ENCODE measurements at regions not wholly inside any gene's neighbourhood (a gene's known extent, or its start where the extent isn't known, plus 50 kb on each side); places are given as distances from the start of the nearest gene placed in this dataset.

DNA sequence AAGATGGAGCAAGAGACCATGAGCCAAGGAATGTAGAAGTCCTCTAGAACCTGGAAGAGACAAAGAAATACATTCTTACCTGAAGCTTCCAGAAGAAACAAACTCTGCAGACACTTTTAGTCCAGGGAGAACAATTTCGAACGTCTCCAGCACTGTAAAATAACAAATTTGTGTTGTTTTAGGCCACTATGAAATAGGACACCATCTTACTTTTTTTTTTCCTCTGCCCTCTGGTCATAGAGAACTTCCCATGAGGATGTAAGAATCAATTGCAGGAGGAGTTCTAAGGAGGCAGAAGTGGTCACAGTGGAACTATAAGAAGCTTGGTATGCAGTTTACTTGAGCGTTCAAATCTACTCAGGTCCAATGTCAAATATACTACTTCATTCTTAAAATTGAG lies 1295.9 kb downstream of the ZPLD1 start:
- DNase-seq (ENCODE audit: low read depth in 1 of 2, low spot score in 1 of 2) = no peak

DNA sequence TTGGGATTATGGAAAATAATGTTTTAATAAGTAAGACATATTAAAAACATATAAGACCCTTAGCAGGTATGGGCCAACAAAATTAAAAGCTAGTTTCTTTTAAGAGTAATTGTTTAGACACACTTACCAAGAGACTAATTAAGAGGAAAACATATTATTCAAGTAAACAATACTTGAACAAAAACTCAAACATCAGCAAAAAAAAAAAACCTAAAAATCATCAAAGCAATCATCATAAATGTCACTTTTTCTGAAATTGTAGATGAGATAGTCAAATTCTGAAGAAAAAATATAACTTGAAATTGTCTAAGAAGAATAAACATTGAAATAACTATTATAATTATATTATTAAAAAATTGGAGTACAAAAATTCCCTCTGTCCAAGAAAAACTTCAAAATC lies 1318.2 kb downstream of the ZPLD1 start:
- DNase-seq (ENCODE audit: low read depth in 1 of 2, low spot score in 1 of 2) = no peak

DNA sequence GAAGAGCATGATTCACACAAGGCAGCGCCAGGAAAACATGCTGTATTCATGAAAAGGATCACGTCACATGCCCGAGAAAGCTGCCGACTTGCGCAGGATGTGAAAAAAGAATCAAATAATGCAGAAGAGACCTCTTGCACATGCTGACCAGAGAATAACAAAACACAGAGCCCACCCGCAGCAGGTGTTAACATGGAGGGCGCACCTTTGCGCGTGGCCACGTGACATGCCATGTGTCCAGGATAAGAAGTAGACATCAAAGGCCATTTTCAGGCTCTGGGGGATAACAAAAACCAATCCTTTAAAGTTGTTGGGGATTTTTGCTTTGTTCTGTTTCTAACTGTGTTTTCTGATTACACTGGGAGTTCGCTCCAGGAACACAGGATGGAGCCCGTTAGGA lies 1332.8 kb downstream of the ZPLD1 start:
- no peak for DNase-seq (ENCODE audit: low read depth in 1 of 2, low spot score in 1 of 2)

DNA sequence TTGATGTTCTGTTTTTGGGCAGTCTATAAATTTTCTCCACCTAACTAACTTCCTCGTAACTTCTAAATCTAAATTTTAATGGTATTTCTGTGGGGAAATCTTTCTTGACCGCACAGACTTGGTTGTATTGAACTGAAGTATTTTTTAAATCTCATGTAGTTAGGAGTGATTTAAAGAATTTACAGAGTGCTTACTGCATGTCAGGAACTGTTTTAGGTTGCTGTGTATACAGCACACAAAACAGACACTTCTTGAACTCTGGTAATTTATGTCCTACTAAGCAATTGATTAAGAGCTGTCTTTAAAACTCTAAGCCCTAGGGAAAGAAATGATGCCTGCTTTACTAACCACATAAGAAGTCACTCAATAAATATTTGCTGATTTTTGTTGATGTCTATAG lies 1350.2 kb downstream of the ZPLD1 start:
- no peak for DNase-seq (ENCODE audit: low read depth in 1 of 2, low spot score in 1 of 2)

DNA sequence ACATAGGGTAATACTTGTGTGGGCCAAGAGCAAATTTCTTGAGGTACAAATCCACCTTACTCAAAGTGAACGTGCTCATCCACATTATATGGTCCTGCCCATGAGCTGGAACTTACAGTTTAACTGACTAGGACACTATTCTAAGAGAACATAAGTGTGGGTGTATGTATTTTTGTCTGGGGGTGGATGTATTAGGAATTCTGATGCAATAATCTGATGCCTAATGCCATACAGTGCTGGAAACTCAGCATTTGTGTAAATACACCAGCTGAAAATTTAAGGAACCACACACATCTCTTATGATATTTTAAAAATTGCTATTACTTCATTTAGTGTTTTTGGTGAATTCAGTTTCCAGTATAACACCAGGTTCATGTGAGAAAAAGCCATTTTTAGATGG lies 1350.7 kb downstream of the ZPLD1 start:
- DNase-seq (ENCODE audit: low read depth in 1 of 2, low spot score in 1 of 2) = no peak

DNA sequence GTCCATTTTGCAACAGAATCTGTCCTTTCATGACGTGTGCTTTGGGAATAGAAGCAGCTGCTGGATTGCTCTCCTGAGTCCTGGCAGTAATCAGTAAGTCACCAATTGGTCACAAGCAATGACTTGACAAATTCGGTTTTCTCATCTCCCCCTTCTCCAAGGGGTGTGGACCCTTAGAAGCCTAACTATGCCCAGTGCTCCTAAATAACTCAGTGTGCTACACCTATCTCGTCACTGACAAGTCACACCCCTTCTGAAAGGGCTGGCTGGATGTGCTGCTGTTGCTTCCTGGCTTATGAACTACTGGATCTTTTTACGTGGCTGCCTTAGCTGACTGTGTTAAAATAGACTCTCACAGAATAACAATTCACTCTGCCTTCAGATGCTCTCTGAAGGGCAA lies 1351.5 kb downstream of the ZPLD1 start:
- no peak for DNase-seq (ENCODE audit: low read depth in 1 of 2, low spot score in 1 of 2)

DNA sequence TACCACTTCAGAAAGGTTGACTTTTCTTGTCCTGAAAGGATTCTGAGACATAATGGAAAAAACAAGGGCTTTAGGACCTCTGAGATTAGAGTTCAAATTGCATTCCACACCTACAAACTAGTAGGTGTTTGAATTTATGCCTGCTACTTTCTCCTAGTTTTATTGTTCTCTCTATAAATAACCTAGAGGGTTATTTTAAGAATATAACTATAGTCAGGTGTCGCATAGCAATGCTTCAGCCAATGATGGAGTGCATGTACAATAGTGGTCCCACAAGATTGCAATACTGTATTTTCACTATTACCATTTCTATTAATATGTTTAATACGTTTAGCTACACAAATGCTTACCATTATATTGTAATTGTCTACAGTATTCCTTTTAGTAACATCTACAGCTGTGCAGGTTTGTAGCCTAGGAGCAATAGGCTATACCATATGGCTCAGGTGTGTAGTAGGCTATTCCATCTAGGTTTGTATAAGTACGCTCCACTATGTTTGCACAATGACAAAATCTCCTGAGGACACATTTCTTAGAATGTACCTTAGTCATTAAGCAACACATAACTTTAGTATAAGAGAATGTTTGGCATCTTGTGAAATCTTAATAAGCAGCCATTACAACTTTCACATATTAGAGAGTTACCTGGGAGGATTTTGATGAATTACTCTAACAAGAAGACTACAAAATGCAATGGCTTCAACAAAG lies 1352.5 kb downstream of the ZPLD1 start:
- DNase-seq (ENCODE audit: low read depth in 1 of 2, low spot score in 1 of 2) = no peak

DNA sequence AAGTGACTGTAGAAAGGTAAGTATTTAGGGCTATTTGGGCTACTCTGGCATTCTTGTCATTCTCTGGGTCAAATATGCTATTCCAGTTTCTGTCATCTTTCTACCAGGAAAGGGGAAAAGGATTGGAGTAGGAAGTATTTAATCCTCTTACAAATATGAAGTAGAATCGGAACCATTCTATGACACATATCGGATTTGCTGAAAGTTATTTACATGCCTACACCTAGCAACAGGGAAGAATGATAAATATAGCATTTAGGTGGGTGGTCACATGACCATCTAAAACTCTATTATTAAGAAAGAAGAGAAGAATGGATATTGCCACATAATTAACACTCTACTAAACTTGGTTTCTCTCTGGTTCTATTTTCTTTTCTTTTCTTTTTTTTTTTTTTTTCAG lies 1353.1 kb downstream of the ZPLD1 start:
- no peak for DNase-seq (ENCODE audit: low read depth in 1 of 2, low spot score in 1 of 2)

DNA sequence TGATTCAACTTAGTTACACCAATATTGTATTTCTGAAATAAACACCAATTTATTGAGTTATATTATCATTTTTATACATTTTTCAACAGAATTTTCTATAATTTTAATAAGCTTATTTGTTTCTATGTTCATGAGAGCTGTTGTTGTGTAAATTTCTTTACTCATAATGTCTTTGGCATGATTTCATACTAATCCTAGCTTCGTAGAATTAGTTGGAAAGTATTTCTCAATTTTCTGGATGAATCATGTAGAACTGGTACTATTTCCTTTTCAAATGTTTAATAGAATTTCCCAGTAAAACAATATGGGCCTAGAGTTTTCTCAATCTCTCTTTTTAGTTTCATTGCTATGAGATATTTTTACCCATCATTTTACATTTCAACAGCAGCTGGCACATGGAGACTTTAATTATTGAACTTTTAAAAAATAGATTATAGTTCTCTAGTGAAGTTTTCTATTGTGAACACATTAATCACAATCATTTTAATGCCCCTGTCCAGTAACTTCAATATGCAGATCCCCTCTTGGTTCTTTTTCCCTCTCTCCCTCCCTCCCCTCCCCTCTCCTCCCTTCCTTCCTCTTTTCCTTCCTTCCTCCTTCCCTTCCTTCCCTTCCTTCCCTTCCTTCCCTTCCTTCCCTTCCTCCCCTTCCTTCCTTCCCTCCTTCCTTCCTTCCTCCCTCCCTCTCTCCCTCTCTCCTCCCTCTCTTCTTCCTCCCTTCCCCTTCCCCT lies 1357.1 kb downstream of the ZPLD1 start:
- no peak for DNase-seq (ENCODE audit: low read depth in 1 of 2, low spot score in 1 of 2)

DNA sequence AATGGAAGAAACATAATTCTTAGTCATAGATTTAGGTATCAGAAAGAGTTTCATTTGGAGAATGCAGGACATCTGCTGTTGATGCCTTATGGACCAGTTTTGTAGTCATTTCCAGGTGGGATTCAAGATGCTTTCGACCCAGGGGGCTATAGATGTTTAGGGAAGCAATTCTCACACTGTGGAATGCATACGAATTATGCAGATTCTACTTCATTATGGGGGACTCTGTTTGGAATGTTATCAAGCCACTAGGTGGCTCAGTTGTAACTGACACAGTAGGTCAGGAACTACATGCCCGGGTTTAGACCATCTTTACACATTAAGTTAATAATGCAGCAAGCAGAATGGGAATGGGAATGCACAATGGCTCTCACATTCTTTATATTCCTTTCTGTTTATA lies 1359.8 kb downstream of the ZPLD1 start:
- DNase-seq (ENCODE audit: low read depth in 1 of 2, low spot score in 1 of 2) = no peak

DNA sequence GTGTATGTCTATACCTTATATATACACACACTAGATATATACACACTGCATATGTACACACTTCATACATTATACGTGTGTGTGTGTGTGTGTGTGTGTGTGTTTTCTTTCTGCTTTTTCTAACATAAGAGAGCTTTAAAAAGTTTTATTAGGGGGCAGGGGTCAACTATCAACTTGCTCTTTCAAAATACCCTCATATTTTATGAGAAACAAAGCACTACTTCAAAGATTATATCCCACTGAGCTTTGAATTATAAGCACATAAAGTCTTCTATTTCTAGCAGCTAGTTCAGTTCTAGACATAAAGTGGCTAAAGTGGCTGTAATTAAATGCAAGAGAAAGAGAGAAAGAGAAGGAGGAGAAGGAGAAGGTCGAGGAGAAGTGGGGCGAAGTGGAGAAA lies 1361.3 kb downstream of the ZPLD1 start:
- DNase-seq (ENCODE audit: low read depth in 1 of 2, low spot score in 1 of 2) = no peak

DNA sequence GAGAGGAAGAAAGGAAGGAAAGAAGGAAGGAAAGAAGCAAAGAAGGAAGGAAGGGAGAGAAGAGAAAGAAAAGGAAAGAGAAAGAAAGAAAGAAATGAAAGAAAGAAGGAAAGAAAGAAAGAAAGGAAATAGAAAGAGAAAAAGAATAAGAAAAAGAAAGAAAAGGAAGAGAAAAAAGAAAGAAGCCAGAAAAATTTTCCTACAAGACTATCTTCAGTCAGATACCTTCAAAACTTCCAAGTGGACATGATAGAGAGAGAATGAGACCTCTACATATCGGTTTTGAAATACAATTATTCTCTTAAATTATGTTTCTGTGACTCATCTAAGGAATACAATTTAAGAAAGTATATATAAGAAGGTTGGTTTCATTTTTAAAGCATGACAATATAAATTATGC lies 1369.0 kb downstream of the ZPLD1 start:
- no peak for DNase-seq (ENCODE audit: low read depth in 1 of 2, low spot score in 1 of 2)

DNA sequence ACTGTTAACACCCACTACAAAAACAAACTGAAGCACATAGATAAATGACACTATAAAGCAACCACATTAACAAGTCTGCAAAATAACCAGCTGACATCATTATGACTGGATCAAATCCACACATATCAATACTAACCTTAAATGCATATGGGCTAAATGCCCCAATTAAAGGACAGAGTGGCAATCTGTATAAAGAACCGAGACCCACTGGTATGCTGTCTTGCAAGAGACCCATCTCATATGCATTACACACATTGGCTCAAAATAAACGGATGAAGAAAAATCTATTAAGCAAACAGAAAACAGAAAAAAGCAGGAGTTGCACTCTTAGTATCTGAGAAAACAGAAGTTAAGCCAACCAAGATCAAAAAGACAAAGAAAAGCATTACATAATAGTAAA lies 1375.4 kb downstream of the ZPLD1 start:
- DNase-seq (ENCODE audit: low read depth in 1 of 2, low spot score in 1 of 2) = no peak

DNA sequence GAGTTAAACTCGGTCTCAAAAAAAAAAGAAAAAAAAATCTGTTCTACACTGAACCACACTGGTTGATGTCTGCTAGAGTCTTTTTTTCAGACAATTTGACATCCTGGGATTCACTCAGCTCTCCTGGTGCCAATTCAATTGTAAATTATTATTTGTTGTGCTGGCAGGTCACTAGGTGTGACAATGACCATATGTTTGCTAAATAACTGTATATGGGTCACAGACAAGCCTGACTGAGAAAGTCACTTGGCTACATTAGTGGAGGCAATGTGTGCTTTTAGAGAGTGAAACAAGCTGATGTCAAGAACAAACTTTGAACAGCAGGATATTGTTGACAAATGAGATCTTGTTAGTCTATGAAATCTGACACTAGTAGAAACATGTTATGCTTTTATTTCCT lies 1379.1 kb downstream of the ZPLD1 start:
- DNase-seq (ENCODE audit: low read depth in 1 of 2, low spot score in 1 of 2) = no peak

DNA sequence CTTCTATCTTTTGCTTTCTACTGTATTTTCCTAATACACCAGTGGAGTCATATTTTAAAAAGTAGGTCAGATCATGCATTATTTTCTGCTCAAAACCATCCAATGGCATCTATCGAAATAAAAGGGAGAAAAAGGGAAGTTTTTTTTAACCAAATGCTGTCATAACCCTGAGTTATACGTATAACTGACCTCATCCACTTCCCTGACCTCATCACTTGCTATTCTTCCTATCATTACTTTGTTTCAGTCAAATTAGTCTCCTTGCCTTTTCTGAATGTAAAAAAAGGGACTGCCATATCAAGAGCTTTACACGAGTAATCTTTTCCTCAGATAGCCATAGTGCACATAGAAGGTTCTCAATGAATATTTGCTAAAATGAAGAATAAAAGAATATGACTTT lies 1383.6 kb downstream of the ZPLD1 start:
- DNase-seq (ENCODE audit: low read depth in 1 of 2, low spot score in 1 of 2) = no peak

DNA sequence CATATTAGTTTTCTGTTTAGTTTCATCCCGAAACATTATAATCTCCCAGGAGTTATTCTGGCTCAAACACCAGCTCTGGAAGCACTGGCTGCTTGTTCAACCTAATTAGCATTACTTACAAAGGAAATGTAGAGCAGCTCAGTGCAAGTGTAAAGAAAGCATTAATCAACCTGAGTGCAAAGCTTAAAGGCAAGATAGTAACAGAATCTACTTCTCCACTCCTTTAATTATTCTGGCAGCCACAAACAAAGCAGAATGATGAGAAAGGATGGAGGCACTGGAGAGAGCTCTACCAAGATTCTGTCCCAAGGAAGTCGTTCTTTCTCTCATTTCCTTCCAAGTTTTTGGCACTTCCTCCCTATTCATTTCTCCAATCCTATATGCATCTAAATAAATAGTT lies 1384.0 kb downstream of the ZPLD1 start:
- DNase-seq (ENCODE audit: low read depth in 1 of 2, low spot score in 1 of 2) = no peak

DNA sequence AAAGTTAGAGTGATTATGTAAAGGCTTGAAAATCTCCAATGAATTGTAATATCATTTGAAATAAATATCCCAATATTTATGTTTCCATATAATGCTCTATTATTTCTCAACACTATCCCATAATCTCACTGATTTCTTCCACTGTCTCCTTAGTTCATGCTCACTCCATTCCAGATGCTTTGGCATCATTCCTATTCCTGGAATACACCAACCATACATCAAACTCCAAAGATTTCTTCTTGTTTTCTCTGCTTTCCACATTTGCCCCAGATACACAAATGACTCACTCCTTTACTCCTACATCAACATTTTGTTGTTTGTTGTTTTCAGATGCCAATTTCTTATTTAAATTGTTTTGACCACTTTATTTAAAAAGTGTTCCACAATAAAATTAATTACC lies 1390.8 kb downstream of the ZPLD1 start:
- no peak for DNase-seq (ENCODE audit: low read depth in 1 of 2, low spot score in 1 of 2)

DNA sequence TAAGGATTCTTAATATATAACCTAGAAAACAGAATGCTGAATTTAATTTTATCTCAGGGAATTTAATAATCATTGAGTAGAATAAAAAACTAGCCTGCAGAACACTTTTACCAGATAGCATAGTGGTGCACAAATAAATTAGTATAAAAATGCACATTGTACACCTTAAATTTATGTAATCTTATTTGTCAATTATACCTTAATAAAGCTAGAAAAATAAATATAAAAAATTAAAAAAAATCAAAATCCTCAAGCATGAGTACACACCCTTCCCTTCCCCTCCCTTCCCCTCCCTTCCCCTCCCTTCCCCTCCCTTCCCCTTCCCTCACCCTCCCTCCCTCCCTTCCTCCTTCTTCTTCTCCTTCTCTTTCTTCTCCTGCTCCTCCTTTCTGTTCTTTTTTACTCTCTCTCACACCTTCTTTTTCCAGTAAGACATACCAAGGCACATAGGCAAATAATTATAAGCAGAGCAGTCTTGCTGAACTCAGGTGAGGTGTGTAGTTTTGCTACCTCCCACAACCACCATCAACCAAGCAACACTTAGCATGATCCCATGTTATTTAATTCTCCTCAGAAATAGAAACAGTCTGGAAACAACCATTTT lies 1395.0 kb downstream of the ZPLD1 start:
- DNase-seq (ENCODE audit: low read depth in 1 of 2, low spot score in 1 of 2) = no peak

DNA sequence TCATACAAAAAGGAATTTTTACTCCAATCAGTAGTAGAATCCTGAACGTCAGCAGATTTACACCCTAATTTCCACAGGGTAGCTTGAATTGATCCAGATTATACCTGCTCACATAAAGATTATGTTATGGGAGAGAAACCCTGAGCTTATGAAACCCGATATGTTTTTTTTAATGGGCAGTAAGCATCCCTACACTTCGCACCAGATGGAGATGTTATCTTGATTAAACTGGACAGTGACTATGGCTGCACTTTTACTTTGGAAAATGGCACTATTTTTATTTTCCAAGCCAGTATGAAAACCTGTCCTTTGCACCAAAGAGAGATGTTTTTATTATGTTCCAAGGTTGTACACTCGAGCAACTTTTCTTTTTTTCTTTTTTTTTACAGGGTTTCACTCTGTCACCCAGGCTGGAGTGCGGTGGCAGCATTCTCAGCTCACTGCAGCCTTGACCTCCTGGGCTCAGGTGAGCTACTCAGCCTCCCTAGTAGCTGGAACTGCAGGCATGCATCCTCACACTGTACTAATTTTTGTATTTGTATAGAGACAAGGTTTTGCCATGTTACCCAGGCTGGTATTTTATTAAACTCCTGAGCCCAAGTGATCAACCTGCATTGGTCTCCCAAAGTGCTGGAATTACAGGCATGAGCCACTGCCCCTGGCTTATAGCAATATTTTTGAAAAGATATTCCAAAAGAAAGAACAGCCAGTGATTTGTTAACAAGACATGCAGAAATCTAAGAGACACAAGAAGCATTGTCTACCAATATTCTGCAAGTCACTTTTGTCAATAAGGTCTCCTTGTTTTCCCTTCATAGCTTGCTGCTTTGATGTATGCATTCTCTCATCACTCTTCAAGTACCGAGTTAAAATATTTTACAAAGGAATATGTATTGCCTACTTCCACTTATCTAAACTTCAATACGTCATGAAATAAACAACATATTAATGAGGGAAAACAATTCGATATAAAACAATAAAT lies 1412.6 kb downstream of the ZPLD1 start:
- no peak for DNase-seq (ENCODE audit: low read depth in 1 of 2, low spot score in 1 of 2)

DNA sequence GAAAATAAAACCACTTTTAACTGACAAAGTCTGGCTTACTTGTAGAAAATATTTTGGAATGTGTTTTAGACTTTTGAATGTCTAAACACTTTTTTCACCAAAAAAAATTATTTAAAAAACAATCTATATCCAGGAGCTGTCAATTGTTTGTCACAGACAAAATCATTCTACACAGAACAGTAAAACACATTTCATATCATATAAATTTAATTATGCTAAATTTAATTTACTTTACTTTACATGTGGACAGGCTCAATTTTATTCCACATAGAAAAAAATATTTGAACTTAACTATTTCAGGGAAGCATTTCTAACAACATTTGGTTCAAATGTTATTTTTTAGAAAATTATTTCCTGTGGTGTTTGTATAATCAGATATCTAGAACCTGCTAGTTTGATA lies 1417.0 kb downstream of the ZPLD1 start:
- DNase-seq (ENCODE audit: low read depth in 1 of 2, low spot score in 1 of 2) = no peak

DNA sequence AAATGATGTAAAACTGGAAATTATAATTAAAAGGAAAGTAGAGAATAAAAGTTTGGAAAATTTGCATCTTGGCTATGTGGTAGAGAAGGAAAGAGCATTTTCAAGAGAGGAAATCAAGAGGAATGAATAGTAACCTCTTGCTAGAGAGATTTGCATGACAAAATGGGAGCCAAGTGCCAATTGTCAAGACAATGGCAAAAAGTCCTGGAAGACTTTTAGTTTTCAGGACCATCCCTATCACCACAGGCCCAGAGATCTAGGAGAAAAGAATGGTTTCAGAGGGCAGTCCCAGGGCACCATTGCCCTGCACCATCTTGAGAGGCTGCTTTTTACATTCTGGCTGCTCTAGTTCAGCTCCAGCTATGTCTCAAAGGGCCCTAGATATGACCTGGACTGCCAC lies 1427.6 kb downstream of the ZPLD1 start:
- no peak for DNase-seq (ENCODE audit: low read depth in 1 of 2, low spot score in 1 of 2)

All from stimulated activated CD4-positive, alpha-beta T cell treated with anti-CD3 and anti-CD28 coated beads, Interleukin-15, amount 100 ng/mL, for 1 hour (primary cell).